ENCODE measurements at regions not wholly inside any gene's neighbourhood (a gene's known extent, or its start where the extent isn't known, plus 50 kb on each side); places are given as distances from the start of the nearest gene placed in this dataset.
"Not testable (repeated sequence)": the region's sequence is repeated elsewhere in the genome, so short reads cannot be mapped to it uniquely, and the experiment has no call there.

GRCh38 chr16:86337581-86338402 is 172.5 kb upstream of the FOXF1 start:
- no peak for DNase-seq

GRCh38 chr16:86338403-86339115 is 171.8 kb upstream of the FOXF1 start:
- DNase-seq, result no peak

DNA sequence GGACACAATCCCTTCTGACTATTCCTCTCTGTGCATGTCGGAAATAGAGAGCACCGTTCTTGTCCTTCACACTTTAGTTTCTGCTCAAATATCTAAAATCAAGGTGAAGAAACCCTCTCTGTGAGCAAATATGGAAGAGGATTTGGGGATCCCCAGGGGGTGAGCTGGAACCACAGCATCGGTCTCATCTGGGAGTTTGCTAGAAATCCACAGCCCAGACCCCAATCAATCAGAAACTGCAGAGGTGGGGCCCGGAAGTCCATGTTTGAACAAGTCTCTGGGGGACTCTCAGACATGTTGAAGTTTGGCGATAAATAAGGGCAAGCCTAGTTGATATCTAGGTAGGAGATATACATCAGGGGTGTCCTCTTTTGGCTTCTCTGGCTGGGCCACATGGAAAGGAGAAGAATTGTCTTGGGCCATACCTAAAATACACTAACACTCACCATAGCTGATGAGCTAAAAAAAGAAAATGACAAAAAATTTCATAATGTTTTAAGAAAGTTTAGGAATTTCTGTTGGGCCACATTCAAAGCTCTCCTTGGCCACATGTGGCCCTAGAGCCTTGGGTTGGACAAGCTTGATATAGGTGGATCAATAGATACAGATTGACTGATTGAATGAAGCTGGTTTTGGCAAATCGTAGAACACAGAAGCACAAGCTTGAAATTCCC is 168.0 kb upstream of the FOXF1 start:
- DNase-seq, result no peak

GRCh38 chr16:86343027-86343795 is 167.1 kb upstream of the FOXF1 start:
- no peak for DNase-seq

DNA sequence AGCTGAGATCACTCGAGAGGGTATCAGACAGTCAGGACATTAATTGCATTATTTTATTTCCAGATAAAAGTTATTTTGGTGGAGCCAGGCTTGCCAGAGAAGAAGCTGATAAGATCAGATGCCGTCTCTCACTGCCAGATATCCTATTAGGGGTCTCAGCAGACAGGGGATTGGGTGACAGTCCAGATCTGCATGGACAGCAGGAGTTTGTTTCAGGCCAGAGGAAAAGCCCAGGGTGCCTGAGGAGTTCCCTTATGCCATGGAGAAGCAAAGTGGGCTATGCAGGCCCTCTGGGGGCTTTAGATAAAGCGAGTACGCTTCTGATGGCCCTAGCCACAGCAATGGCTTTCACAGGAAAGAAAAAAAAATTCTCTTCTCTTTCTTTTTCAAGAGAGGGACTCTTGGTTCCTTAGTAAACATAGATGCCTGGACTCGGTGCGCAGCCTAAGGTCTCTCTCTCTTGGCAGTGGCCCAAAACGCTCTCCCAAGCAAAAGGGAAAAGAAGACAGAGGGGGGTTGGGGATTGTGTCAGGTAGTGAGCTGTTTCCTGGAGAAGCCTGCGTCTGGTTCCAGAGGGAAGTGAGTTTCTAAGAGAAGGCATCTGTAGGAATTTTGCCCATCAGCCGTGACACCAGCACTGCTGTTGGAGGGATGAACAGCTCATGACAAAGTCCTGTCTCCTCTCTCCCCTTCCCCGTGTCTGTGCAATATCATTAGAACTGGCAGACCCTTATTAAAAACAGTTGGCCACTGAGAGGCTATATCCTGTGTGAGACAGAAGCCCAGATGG is 166.3 kb upstream of the FOXF1 start:
- no peak for DNase-seq

- no peak for DNase-seq
These were observed 165.8 kb upstream of the FOXF1 start for GRCh38 chr16:86344586-86344871.

DNA sequence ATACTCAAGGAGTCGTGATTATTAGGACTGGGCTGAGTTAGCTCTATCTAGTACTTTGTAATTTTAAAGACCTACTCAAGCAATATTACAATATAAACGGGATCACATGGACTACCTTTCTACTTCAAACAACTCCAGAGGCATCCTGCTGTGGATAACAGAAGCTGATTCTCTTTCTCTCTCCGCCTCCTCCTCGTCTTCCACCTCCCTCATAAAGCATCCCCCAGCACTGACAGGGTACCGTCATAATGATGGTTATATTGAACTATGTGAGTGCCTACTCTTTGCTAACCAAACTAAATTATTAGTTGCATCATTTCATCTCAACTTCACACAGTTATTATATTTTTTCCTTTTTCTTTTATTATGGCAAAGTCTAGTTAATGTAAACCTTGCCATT is 165.4 kb upstream of the FOXF1 start:
- no peak for DNase-seq

- no peak for DNase-seq
These were observed 164.8 kb upstream of the FOXF1 start for GRCh38 chr16:86345516-86345915.

DNA sequence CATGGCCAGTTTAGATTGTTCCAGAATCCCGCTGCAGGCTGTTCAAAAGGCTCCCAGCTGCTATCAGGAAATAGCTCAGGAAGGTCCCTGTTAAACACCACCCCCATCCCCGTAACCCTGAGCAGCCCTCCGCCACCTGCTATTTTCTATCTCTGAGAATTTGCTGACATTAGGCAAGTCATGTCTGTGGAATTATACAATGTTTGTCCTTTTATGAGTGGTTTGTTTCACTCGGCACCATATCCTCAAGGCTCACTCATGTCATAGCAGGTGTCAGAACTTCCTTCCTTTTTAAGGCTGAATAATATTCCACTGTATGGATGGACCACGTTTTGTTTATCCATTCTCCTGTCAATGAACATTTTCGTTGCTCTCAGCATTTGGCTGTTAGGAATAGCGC is 164.3 kb upstream of the FOXF1 start:
- DNase-seq, result no peak

GRCh38 chr16:86347090-86347489 is 163.2 kb upstream of the FOXF1 start:
- DNase-seq, result no peak

GRCh38 chr16:86347916-86348555 is 162.3 kb upstream of the FOXF1 start:
- DNase-seq, result no peak

DNA sequence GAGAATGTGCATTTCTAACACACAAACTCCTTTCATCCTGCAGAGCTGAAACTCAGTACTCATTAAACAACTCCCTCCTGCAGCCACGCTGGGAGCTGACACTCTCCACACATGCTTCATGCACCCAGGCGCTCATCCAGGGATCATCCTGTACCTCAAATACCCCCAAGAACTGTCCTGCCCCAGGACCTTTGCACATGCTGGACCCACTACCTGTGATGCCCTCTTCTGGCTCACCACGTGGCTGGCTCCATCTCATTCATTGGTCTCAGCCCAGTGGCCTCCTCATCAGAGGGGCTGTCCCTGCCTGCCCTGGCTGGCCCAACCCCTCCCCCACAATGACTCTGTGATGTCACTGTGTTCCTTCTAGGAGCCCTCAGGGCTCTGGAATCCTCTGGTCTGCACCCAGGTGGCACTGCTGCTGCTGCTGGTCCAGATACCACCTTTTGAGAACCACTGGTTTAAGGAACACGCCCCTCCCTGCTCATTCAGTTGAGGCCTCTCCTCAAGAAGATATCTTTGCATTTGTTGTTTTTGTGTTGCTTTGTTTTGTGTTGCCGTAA is 160.9 kb upstream of the FOXF1 start:
- DNase-seq, result no peak

DNA sequence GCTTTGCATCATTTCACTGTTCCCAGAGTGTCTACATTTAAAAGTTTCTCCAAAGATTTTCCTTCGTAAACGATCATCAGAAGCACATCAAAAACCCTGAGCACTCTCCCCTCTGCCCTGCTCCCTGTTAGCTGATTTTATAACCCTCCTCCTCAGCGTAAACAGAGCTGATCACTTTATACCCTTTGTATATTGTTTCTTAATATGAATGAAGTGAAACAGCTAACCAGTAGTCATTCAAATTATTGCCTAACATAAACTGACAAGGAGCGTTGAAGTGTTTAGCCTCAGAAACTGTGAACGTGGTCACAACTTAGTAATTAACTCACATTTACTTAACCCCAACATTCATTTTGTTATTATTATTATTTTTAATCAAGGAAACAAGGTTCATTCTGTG is 160.0 kb upstream of the FOXF1 start:
- DNase-seq, result no peak

DNA sequence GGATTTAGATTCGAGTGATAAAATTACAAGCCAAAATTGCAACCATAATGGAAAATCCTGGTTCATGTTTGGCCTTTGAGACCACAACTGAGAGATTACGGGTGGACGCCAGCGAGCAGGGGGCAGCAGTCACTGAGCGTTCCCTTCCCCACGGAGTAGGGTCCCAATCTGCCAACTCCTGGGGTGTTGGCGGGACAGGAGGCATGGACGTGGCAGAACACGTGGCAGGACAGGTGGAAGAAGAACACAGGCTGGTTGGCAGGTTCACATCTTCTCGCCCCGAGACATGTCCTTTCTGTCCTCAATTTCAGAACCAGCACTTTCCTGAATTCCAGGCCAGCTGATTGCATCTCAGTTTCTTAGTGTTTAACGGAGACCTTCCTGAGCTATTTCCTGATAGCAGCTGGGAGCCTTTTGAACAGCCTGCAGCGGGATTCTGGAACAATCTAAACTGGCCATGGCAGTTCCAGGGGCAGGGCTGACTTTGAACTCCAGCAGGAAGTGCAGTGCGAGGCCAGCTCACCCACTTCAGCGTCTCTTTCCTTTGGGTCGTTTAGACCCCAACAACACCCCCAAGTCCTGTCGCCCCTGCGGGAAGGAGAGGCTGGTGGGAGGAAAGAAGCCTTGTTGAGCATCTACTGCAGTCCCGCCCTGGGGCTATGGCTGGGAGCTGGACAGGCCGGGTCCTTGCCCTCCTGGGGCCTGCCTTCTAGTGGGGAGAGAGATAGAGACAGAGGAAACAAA is 159.1 kb upstream of the FOXF1 start:
- no peak for DNase-seq

- DNase-seq, result not testable (repeated sequence)
These were observed 158.6 kb upstream of the FOXF1 start for GRCh38 chr16:86351785-86352139.

- no peak for DNase-seq
These were observed 157.2 kb upstream of the FOXF1 start for GRCh38 chr16:86353148-86353547.

DNA sequence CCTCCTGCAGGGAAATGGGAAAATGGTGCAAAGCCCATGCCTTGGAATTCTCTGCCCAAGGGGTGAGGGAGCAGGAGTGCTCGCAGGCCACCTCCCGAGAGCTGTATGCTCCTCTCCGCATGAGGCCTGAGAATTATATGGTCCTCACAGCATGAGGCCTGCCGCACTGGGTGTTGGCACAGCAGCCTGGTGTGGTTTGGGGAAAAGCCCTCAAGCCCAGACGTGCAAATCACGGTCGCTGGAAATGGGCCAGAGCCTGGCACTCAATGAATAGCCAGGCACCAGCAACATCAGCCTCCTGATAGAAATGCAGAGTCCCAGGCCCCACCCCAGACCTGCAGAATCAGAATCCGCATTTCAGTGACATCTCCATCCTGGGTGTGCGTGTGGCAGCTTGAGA is 156.4 kb upstream of the FOXF1 start:
- DNase-seq, result no peak

- DNase-seq, result no peak
These were observed 155.4 kb upstream of the FOXF1 start for GRCh38 chr16:86354641-86355513.

GRCh38 chr16:86355531-86355930 is 154.8 kb upstream of the FOXF1 start:
- no peak for DNase-seq

DNA sequence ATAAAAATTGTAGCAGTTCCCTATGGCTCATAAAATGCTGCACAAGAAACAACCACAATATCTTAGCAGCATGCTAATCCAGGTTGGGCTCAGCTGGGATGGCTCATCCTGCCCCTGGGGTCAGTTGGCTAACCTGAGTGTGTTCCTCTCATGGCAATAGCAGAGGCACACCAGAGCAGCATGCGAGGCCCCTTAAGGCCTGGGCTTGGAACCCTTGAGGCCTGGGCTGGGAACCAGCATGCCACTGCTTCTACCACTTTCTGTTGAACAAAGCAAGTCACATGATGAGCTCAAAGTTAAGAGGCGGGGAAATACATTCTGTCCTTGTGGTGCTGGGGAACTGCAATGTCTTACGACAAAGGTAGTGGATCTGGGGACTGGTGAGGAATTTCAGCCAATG is 154.4 kb upstream of the FOXF1 start:
- DNase-seq, result no peak

All from activated CD8-positive, alpha-beta memory T cell treated with anti-CD3 and anti-CD28 coated beads, Interleukin-2, amount 50 U/mL, for 4 hours (primary cell).